ENCODE measurements at regions not wholly inside any gene's neighbourhood (a gene's known extent, or its start where the extent isn't known, plus 50 kb on each side); places are given as distances from the start of the nearest gene placed in this dataset.

GRCh38 chr9:103803245-103803644 lies 290.9 kb upstream of the SMC2 start:
- Histone ChIP-seq H3K36me3 (ENCODE audit: control insufficient read depth in 2 of 2, extremely low read depth in 1 of 2, insufficient read depth in 2 of 2, low read length in 2 of 2) (no peaks in the 10 kb centered on the region), H3K4me1 (ENCODE audit: control insufficient read depth, extremely low read depth, insufficient read depth, low read length) (no peaks in the 10 kb centered on the region), H3K79me2 (ENCODE audit: control insufficient read depth, insufficient read depth, low read length) (no peaks in the 10 kb centered on the region), H3K9me3 (replicated peaks; ENCODE audit: control insufficient read depth, insufficient read depth, low read length) (no peaks in the 10 kb centered on the region), H3K9me1 (replicated peaks; ENCODE audit: control insufficient read depth, extremely low read depth, insufficient read depth, low read length) (no peaks in the 10 kb centered on the region), H3K27me3 (ENCODE audit: control insufficient read depth in 2 of 2, insufficient read depth in 2 of 2, low read length in 2 of 2) (no peaks in the 10 kb centered on the region), H3K27ac (ENCODE audit: insufficient read depth, low read depth, low read length) (no peak overlapping the region), H3K9ac (replicated peaks; ENCODE audit: extremely low read depth, insufficient read depth, low read length) (no peak overlapping the region), H3K4me3 (replicated peaks in 1 of 3; ENCODE audit: insufficient read depth in 1 of 3, low read depth in 1 of 3, low read length in 3 of 3) (no peak overlapping the region), H4K20me1 (replicated peaks; ENCODE audit: control insufficient read depth, extremely low read depth, insufficient read depth, low read length) (no peaks in the 10 kb centered on the region), H3K4me2 (ENCODE audit: insufficient read depth, low read length) (no peak overlapping the region), H2AFZ (ENCODE audit: low read depth, low read length) (no peak overlapping the region)
- POLR2A ChIA-PET: no interaction called here
- no peak for FAIRE-seq
- intact Hi-C loops (cut with micrococcal nuclease) (no loop called here), dilution Hi-C loops (cut with MboI; ENCODE audit: extremely low pct_ligation_motif_present, low sequenced_read_pairs) (no loop called here)
- TF ChIP-seq POLR2AphosphoS5 (IDR thresholded peaks at IDR 0.05; ENCODE audit: insufficient read depth, low read depth, low read length) (no peak), POLR2A (IDR thresholded peaks at IDR 0.05; ENCODE audit: low read depth, low read length) (no peak), JUN (IDR thresholded peaks at IDR 0.05; ENCODE audit: borderline replicate concordance, insufficient read depth, insufficient read length, low read depth) (no peak), EZH2 (IDR thresholded peaks at IDR 0.05; ENCODE audit: borderline replicate concordance, low read depth, low read length, severe bottlenecking) (no peak), GATA2 (IDR thresholded peaks at IDR 0.05; ENCODE audit: insufficient read depth, insufficient read length, low read depth, low read length) (no peak), FOS (IDR thresholded peaks at IDR 0.05; ENCODE audit: borderline replicate concordance, insufficient read depth, low read length) (no peak), MYC (IDR thresholded peaks at IDR 0.05; ENCODE audit: low read depth, low read length) (no peak), MAX (IDR thresholded peaks at IDR 0.05; ENCODE audit: insufficient read depth, insufficient read length) (no peak)
- TF ChIP-seq, protein P1, sequence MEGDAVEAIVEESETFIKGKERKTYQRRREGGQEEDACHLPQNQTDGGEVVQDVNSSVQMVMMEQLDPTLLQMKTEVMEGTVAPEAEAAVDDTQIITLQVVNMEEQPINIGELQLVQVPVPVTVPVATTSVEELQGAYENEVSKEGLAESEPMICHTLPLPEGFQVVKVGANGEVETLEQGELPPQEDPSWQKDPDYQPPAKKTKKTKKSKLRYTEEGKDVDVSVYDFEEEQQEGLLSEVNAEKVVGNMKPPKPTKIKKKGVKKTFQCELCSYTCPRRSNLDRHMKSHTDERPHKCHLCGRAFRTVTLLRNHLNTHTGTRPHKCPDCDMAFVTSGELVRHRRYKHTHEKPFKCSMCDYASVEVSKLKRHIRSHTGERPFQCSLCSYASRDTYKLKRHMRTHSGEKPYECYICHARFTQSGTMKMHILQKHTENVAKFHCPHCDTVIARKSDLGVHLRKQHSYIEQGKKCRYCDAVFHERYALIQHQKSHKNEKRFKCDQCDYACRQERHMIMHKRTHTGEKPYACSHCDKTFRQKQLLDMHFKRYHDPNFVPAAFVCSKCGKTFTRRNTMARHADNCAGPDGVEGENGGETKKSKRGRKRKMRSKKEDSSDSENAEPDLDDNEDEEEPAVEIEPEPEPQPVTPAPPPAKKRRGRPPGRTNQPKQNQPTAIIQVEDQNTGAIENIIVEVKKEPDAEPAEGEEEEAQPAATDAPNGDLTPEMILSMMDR (IDR thresholded peaks at IDR 0.05; ENCODE audit: extremely low read depth in 1 of 2, insufficient read depth in 1 of 2, low read depth in 1 of 2, low read length in 2 of 2): no peak
- CTCF ChIA-PET: no interaction called here
- no TSS peak for BruUV-seq (replicated peaks)
- DNase-seq (ENCODE audit: low read depth, low spot score): no peak
